OCI-LY3 (cell line): ENCODE measurements at regions not wholly inside any gene's neighbourhood (a gene's known extent, or its start where the extent isn't known, plus 50 kb on each side); places are given as distances from the start of the nearest gene placed in this dataset.

Experiments used
- CTCF ChIP-seq: fragments of 200-600, 300-600 bp; sonication (generic); IDR thresholded peaks from 2 replicates; pipeline ENCODE4 v1.5.1; 2014; ENCODE audit warnings: antibody characterized with exemption, low read length, low read depth
- EZH2phosphoT487 ChIP-seq: fragments of 200-600 bp; shearing (Covaris generic); IDR thresholded peaks from 2 replicates; pipeline ENCODE4 v1.6.1; 2018; ENCODE audit warnings: antibody characterized with exemption, mixed run types, low read depth

- TF ChIP-seq CTCF (no peak), EZH2phosphoT487 (no peak)
These were observed 443.1 kb upstream of the RGS17 start for GRCh38 chr6:153574231-153574630.
